Ovary (tissue), 3 donors: ENCODE measurements at regions not wholly inside any gene's neighbourhood (a gene's known extent, or its start where the extent isn't known, plus 50 kb on each side); places are given as distances from the start of the nearest gene placed in this dataset.

Experiments
- CTCF ChIP-seq, 3 donors: fragments of 450-650 bp in 2 of 3; fragments of 200-600 bp in 1 of 3; IDR thresholded peaks; one replicate each; pipeline versions ENCODE4 v1.5.1 to v1.8.0; 2016 to 2022; ENCODE audit warnings: antibody characterized with exemption in 3 of 3, mild to moderate bottlenecking in 1 of 3
- POLR2A ChIP-seq: fragments of 450-650 bp; IDR thresholded peaks from one replicate; pipeline ENCODE4 v1.6.1; 2017; ENCODE audit warnings: antibody characterized with exemption, mild to moderate bottlenecking, moderate library complexity
- donor health status: DM: no; HTN: no; CAD: no.

- TF ChIP-seq CTCF (IDR thresholded peaks at IDR 0.05) (no peak), POLR2A (no peak)
Observed at GRCh38 chr1:215028954-215029353, 53.6 kb upstream of the KCNK2 start.
